B cell (primary cell): ENCODE measurements at regions not wholly inside any gene's neighbourhood (a gene's known extent, or its start where the extent isn't known, plus 50 kb on each side); places are given as distances from the start of the nearest gene placed in this dataset.

Experiments
- EZH2 ChIP-seq: IDR thresholded peaks from 2 replicates; pipeline ENCODE4 v1.6.1; 2012; ENCODE audit warnings: borderline replicate concordance, low read depth, mild to moderate bottlenecking, moderate library complexity, low read length; ENCODE audit not compliant: insufficient read depth, poor library complexity, severe bottlenecking
- TF ChIP-seq, protein P1 (sequence below): fragments of 200-600 bp; IDR thresholded peaks from one replicate; pipeline ENCODE4 v1.8.0; 2022; ENCODE audit warnings: antibody characterized with exemption, mild to moderate bottlenecking

DNA sequence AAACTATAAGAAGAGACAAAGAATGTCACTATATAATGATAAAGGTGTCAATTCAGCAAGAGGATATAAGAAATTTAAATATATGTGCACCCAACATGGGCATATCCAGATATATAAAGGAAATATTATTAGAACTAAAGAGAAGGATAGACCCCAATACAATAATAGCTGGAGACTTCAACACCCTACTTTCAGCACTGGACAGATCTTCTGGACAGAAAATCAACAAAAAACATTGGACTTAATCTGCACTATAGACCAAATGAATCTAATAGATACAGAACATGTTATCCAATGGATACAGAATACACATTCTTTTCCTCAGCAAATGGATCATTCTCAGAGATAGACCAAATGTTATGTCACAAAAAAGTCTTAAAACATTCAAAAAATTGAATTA, 327.7 kb downstream of the PPP1R2C start:
- TF ChIP-seq, protein P1, sequence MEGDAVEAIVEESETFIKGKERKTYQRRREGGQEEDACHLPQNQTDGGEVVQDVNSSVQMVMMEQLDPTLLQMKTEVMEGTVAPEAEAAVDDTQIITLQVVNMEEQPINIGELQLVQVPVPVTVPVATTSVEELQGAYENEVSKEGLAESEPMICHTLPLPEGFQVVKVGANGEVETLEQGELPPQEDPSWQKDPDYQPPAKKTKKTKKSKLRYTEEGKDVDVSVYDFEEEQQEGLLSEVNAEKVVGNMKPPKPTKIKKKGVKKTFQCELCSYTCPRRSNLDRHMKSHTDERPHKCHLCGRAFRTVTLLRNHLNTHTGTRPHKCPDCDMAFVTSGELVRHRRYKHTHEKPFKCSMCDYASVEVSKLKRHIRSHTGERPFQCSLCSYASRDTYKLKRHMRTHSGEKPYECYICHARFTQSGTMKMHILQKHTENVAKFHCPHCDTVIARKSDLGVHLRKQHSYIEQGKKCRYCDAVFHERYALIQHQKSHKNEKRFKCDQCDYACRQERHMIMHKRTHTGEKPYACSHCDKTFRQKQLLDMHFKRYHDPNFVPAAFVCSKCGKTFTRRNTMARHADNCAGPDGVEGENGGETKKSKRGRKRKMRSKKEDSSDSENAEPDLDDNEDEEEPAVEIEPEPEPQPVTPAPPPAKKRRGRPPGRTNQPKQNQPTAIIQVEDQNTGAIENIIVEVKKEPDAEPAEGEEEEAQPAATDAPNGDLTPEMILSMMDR, result no peak
- no peak for TF ChIP-seq EZH2
